HG03280 (cell line): ENCODE measurements at regions not wholly inside any gene's neighbourhood (a gene's known extent, or its start where the extent isn't known, plus 50 kb on each side); places are given as distances from the start of the nearest gene placed in this dataset.

Source experiments
- ATAC-seq: cut with Tn5 transposase; IDR thresholded peaks from one replicate; pipeline ENCODE4 v1.9.1; 2021; ENCODE audit warnings: mild to moderate bottlenecking, moderate library complexity; ENCODE audit not compliant: unreplicated experiment

- no peak for ATAC-seq
Measured at GRCh38 chr4:65868096-65868824, 198.0 kb upstream of the EPHA5 start.

- no peak for ATAC-seq
Measured at GRCh38 chr4:65865489-65865888, 195.2 kb upstream of the EPHA5 start.

- ATAC-seq = no peak
Measured at GRCh38 chr4:65861993-65862392, 191.7 kb upstream of the EPHA5 start.

GRCh38 chr4:65845199-65845773, 175.0 kb upstream of the EPHA5 start:
- ATAC-seq = no peak

GRCh38 chr4:65839164-65839931, 169.1 kb upstream of the EPHA5 start:
- no peak for ATAC-seq

GRCh38 chr4:65834707-65835106, 164.4 kb upstream of the EPHA5 start:
- no peak for ATAC-seq

GRCh38 chr4:65831828-65832227, 161.5 kb upstream of the EPHA5 start:
- no peak for ATAC-seq

GRCh38 chr4:65825116-65825753, 154.9 kb upstream of the EPHA5 start:
- no peak for ATAC-seq

GRCh38 chr4:65819192-65819591, 148.9 kb upstream of the EPHA5 start:
- ATAC-seq = no peak

GRCh38 chr4:65805936-65806335, 135.6 kb upstream of the EPHA5 start:
- ATAC-seq = no peak

- no peak for ATAC-seq
Measured at GRCh38 chr4:65799513-65799912, 129.2 kb upstream of the EPHA5 start.

- ATAC-seq = no peak
Measured at GRCh38 chr4:65798498-65799127, 128.3 kb upstream of the EPHA5 start.

GRCh38 chr4:65791812-65792308, 121.6 kb upstream of the EPHA5 start:
- no peak for ATAC-seq

GRCh38 chr4:65791111-65791811, 121.0 kb upstream of the EPHA5 start:
- no peak for ATAC-seq

GRCh38 chr4:65789805-65790204, 119.5 kb upstream of the EPHA5 start:
- ATAC-seq = no peak

GRCh38 chr4:65789341-65789740, 119.1 kb upstream of the EPHA5 start:
- no peak for ATAC-seq

- no peak for ATAC-seq
Measured at GRCh38 chr4:65777270-65777669, 107.0 kb upstream of the EPHA5 start.

GRCh38 chr4:65773636-65774035, 103.3 kb upstream of the EPHA5 start:
- ATAC-seq = no peak

- ATAC-seq = no peak
Measured at GRCh38 chr4:65747386-65747785, 77.1 kb upstream of the EPHA5 start.

- no peak for ATAC-seq
Measured at GRCh38 chr4:65738134-65738533, 67.8 kb upstream of the EPHA5 start.
